ENCODE measurements at regions not wholly inside any gene's neighbourhood (a gene's known extent, or its start where the extent isn't known, plus 50 kb on each side); places are given as distances from the start of the nearest gene placed in this dataset.

- TF ChIP-seq CTCF (IDR thresholded peaks at IDR 0.05), result no peak
- no peak for TF ChIP-seq ZFX (IDR thresholded peaks at IDR 0.05; ENCODE audit: borderline replicate concordance)
Observed at GRCh38 chr2:14982790-14983189, 350.3 kb downstream of the LRATD1 start.

Data from 22Rv1 (cell line).